IMR-90 (cell line): ENCODE measurements at regions not wholly inside any gene's neighbourhood (a gene's known extent, or its start where the extent isn't known, plus 50 kb on each side); places are given as distances from the start of the nearest gene placed in this dataset.

ENCODE experiments used
- ATAC-seq: fragments of 200-7000 bp; cut with Tn5 transposase; 2 replicates; pipeline ENCODE4 v1.9.1; 2020; ENCODE audit warnings: low read depth, mild to moderate bottlenecking, moderate library complexity
- BruUV-seq: library from RNA; stranded (reverse); fragments of 400-500 nt; replicated peaks from 2 replicates; lab custom pipeline; 2021; lab: Mats Ljungman, UMichigan
- CTCF ChIA-PET: fragments of 300-600 bp; formaldehyde crosslinking; extraction: SDS; loops from one replicate; lab custom pipeline; 2021; ENCODE audit warnings: antibody characterized with exemption; lab: Yijun Ruan, JAX
- POLR2A ChIA-PET: fragments of 300-600 bp; sonication (Branson Sonifier 250); formaldehyde crosslinking; loops from one replicate; lab custom pipeline; 2022; ENCODE audit warnings: antibody characterized with exemption; ENCODE audit not compliant: unreplicated experiment; lab: Charles Lee
- DNase-seq: peaks from one replicate; pipeline ENCODE4 v3.0.0; 2013
- H2AFZ ChIP-seq: replicated peaks from 2 replicates; pipeline ENCODE3; 2013; ENCODE audit warnings: low read length, mild to moderate bottlenecking; ENCODE audit not compliant: poor library complexity
- H2AK5ac ChIP-seq: 2 replicates; pipeline ENCODE4 v1.6.1; 2013; ENCODE audit warnings: low read depth, low read length, inconsistent platforms
- H2AK9ac ChIP-seq: replicated peaks from 2 replicates; pipeline ENCODE3; 2013; ENCODE audit warnings: mild to moderate bottlenecking, low read depth, low read length, moderate library complexity; ENCODE audit not compliant: poor library complexity
- H2BK120ac ChIP-seq: 2 replicates; pipeline ENCODE4 v1.6.1; 2013; ENCODE audit warnings: low read depth, low read length, inconsistent platforms
- H2BK15ac ChIP-seq: 3 replicates; pipeline ENCODE4 v1.6.1; 2013; ENCODE audit warnings: low read depth, low read length, inconsistent platforms
- H2BK20ac ChIP-seq: 2 replicates; pipeline ENCODE4 v1.6.1; 2013; ENCODE audit warnings: low read depth, mild to moderate bottlenecking, inconsistent platforms, low read length, moderate library complexity
- H2BK5ac ChIP-seq: 2 replicates; pipeline ENCODE4 v1.6.1; 2013; ENCODE audit warnings: mild to moderate bottlenecking, low read depth, low read length, inconsistent platforms; ENCODE audit not compliant: poor library complexity, severe bottlenecking
- H3K14ac ChIP-seq: replicated peaks from 2 replicates; pipeline ENCODE4 v1.6.1; 2013; ENCODE audit warnings: low read depth, low read length, inconsistent platforms
- H3K18ac ChIP-seq: 2 replicates; pipeline ENCODE4 v1.6.1; 2013; ENCODE audit warnings: low read depth, low read length, control low read depth
- H3K23ac ChIP-seq: 2 replicates; pipeline ENCODE4 v1.6.1; 2013; ENCODE audit warnings: low read depth, low read length, inconsistent platforms
- H3K27ac ChIP-seq: 2 replicates; pipeline ENCODE4 v1.5.1; 2013; ENCODE audit warnings: mild to moderate bottlenecking, control low read depth, low read length; ENCODE audit not compliant: insufficient read depth
- H3K27me3 ChIP-seq: 2 replicates; pipeline ENCODE4 v1.6.1; 2013; ENCODE audit warnings: low read length; ENCODE audit not compliant: control insufficient read depth, insufficient read depth
- H3K36me3 ChIP-seq: 2 replicates; pipeline ENCODE4 v1.6.1; 2013; ENCODE audit warnings: low read length, mixed read lengths; ENCODE audit not compliant: control insufficient read depth, insufficient read depth
- H3K4ac ChIP-seq: 2 replicates; pipeline ENCODE4 v1.6.1; 2013; ENCODE audit warnings: low read depth, low read length, inconsistent platforms
- H3K4me1 ChIP-seq: 2 replicates; pipeline ENCODE4 v1.6.1; 2013; ENCODE audit warnings: low read length, mixed read lengths; ENCODE audit not compliant: control insufficient read depth, insufficient read depth
- H3K4me2 ChIP-seq: 2 replicates; pipeline ENCODE4 v1.6.1; 2013; ENCODE audit warnings: low read depth, mild to moderate bottlenecking, control low read depth, low read length, moderate library complexity
- H3K4me3 ChIP-seq: 2 replicates; pipeline ENCODE4 v1.5.1; 2013; ENCODE audit warnings: low read depth, mild to moderate bottlenecking, control low read depth, low read length, moderate library complexity; ENCODE audit not compliant: insufficient read depth
- H3K56ac ChIP-seq: 2 replicates; pipeline ENCODE4 v1.6.1; 2013; ENCODE audit warnings: low read length, inconsistent platforms; ENCODE audit not compliant: insufficient read depth; ENCODE audit errors: extremely low read depth
- H3K79me1 ChIP-seq, 2 experiments: 2 replicates each; pipeline ENCODE4 v1.6.1; 2013; ENCODE audit warnings: low read length in 2 of 2, inconsistent platforms in 1 of 2, low read depth in 1 of 2
- H3K9ac ChIP-seq: 2 replicates; pipeline ENCODE4 v1.6.1; 2013; ENCODE audit warnings: low read depth, low read length, control low read depth
- H3K9me1 ChIP-seq: 2 replicates; pipeline ENCODE4 v1.6.1; 2013; ENCODE audit warnings: low read length, inconsistent platforms; ENCODE audit not compliant: insufficient read depth
- H3K9me3 ChIP-seq: 2 replicates; pipeline ENCODE4 v1.6.1; 2013; ENCODE audit warnings: low read length; ENCODE audit not compliant: control insufficient read depth, insufficient read depth
- H4K20me1 ChIP-seq: 2 replicates; pipeline ENCODE4 v1.6.1; 2013; ENCODE audit warnings: low read length, inconsistent platforms; ENCODE audit not compliant: insufficient read depth
- H4K5ac ChIP-seq: 2 replicates; pipeline ENCODE4 v1.6.1; 2013; ENCODE audit warnings: mild to moderate bottlenecking, low read depth, low read length, control low read depth
- H4K8ac ChIP-seq, 2 experiments: 2 replicates each; pipeline ENCODE4 v1.6.1; 2013; ENCODE audit warnings: low read depth in 2 of 2, low read length in 2 of 2, control low read depth in 1 of 2, inconsistent platforms in 1 of 2
- H4K91ac ChIP-seq: 2 replicates; pipeline ENCODE4 v1.6.1; 2013; ENCODE audit warnings: low read depth, low read length, inconsistent platforms; ENCODE audit not compliant: insufficient read depth
- FOS ChIP-seq: fragments of 150-350 bp; IDR thresholded peaks from 2 replicates; pipeline ENCODE4 v1.6.1; 2016; ENCODE audit warnings: low read depth, low read length
- POLR2A ChIP-seq: IDR thresholded peaks from 2 replicates; pipeline ENCODE4 v1.6.1; 2012; ENCODE audit warnings: mild to moderate bottlenecking, low read depth, low read length
- WGBS, 2 experiments: methylation state at CpG; one replicate each; pipeline versions ENCODE4 v1.1.5 to v1.1.7; 2013; ENCODE audit warnings: missing lambda C conversion rate in 2 of 2; ENCODE audit not compliant: insufficient read length in 1 of 2; ENCODE audit errors: extremely low coverage in 2 of 2; 5-methylcytosine and 5-hydroxymethylcytosine counted together
- dilution Hi-C: fragments of 300-500 bp; cut with HindIII; formaldehyde crosslinking; loops from one replicate; pipeline ENCODE4 v1.14.3; 2018; ENCODE audit warnings: low sequenced_read_pairs; ENCODE audit not compliant: unreplicated experiment
- in situ Hi-C: fragments of 300-500 bp; cut with MboI; formaldehyde crosslinking; loops from 3 replicates; pipeline ENCODE4 v1.14.3; 2019; ENCODE audit warnings: low sequenced_read_pairs, inconsistent platforms, mixed read lengths
- intact Hi-C: fragments of 100-400 bp; cut with micrococcal nuclease; formaldehyde crosslinking; loops from 2 replicates; pipeline ENCODE4 v1.10.0; 2022

DNA sequence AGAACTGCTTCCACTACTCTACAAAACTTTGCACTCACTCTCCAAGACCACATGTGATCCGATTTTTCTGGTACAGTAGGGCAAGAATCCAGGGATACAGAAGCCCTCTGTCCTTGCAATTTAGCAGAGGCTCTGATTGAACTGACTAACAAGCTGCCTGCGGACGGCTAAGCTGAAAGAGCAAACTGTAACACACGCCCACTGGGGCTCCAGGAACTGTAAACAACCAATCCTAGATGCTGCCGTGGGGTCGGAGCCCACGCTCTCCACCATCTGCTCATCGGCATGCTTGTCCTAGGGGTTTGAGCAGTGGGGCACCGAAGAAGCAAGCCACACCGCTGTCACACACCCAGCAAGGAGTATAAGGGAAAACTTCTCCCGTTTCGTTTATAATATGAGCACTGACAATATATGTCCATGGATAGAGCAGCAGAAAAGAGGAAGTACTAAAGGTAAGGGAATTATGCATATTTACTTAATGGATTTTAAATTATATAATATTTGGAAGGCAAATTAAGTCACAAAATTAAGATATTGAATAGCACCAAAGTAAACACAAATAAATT, 634.4 kb upstream of the POT1 start:
- no peaks in the 10 kb centered on the region for H3K4me1 ChIP-seq
- H4K8ac ChIP-seq: no peak overlapping the region
- no peak overlapping the region for H3K4me3 ChIP-seq
- H3K23ac ChIP-seq: no peak overlapping the region
- TF ChIP-seq FOS (no peak), POLR2A (no peak)
- no peaks in the 10 kb centered on the region for H3K79me1 ChIP-seq
- peaks cover 6% of the 10 kb centered on the region for H3K9me3 ChIP-seq
- ChIA-PET POLR2A (no interaction called here), CTCF (no interaction called here)
- H3K9me1 ChIP-seq: no peaks in the 10 kb centered on the region
- dilution Hi-C loops (no loop called here), in situ Hi-C loops (no loop called here), intact Hi-C loops (no loop called here)
- no peak for DNase-seq
- no peak overlapping the region for H4K91ac ChIP-seq
- no peak overlapping the region for H3K9ac ChIP-seq
- no peak overlapping the region for H3K27ac ChIP-seq
- H2BK5ac ChIP-seq: no peak overlapping the region
- no peak overlapping the region for H2AK5ac ChIP-seq
- 0% methylated on average over 1 of the region's 12 CpGs; no CpG with 5 or more reads in 1 of the 2 experiments for WGBS, 2 experiments
- no peak overlapping the region for H4K5ac ChIP-seq
- no peak overlapping the region for H3K18ac ChIP-seq
- H3K4me2 ChIP-seq: no peak overlapping the region
- H2BK120ac ChIP-seq: no peak overlapping the region
- no peak overlapping the region for H3K14ac ChIP-seq
- no peak overlapping the region for H3K4ac ChIP-seq
- ATAC-seq: no peak
- H4K20me1 ChIP-seq: no peaks in the 10 kb centered on the region
- H2BK15ac ChIP-seq: no peak overlapping the region
- BruUV-seq: no TSS peak
- no peak overlapping the region for H2AFZ ChIP-seq
- no peak overlapping the region for H3K56ac ChIP-seq
- H2BK20ac ChIP-seq: no peak overlapping the region
- no peaks in the 10 kb centered on the region for H3K36me3 ChIP-seq
- H3K27me3 ChIP-seq: no peaks in the 10 kb centered on the region
- no peak overlapping the region for H2AK9ac ChIP-seq
